ENCODE measurements at regions not wholly inside any gene's neighbourhood (a gene's known extent, or its start where the extent isn't known, plus 50 kb on each side); places are given as distances from the start of the nearest gene placed in this dataset.

- TF ChIP-seq GABPA (IDR thresholded peaks at IDR 0.05 in 1 of 2, conservative IDR thresholded peaks at IDR 0.05 in 1 of 2) (no peak), CTCF (IDR thresholded peaks at IDR 0.05; ENCODE audit: low read depth, low read length, missing input control) (no peak), JUND (IDR thresholded peaks at IDR 0.05) (no peak), FOXA1 (IDR thresholded peaks at IDR 0.05) (no peak)
Measured at GRCh38 chrX:39338583-39338982, 537.3 kb downstream of the MID1IP1 start.
